Gastroesophageal sphincter (tissue), 4 donors: ENCODE measurements at regions not wholly inside any gene's neighbourhood (a gene's known extent, or its start where the extent isn't known, plus 50 kb on each side); places are given as distances from the start of the nearest gene placed in this dataset.
"Not testable (repeated sequence)": the region's sequence is repeated elsewhere in the genome, so short reads cannot be mapped to it uniquely, and the experiment has no call there.

Experiments used
- ATAC-seq: fragments of 150-250 bp; one replicate; pipeline ENCODE4 v1.9.1; 2016; ENCODE audit warnings: mild to moderate bottlenecking, moderate library complexity
- H3K27ac ChIP-seq, 4 donors: fragments of 200-600 bp; sonication (generic) in 3 of 4; 1 replicate in 3 of 4; 2 replicates in 1 of 4; pipeline ENCODE4 v1.5.1; 2016 to 2019
- H3K27me3 ChIP-seq: fragments of 200-600 bp; sonication (generic); one replicate; pipeline ENCODE4 v1.5.1; 2019
- H3K36me3 ChIP-seq, 2 donors: fragments of 200-600 bp; sonication (generic); one replicate each; pipeline ENCODE4 v1.5.1; 2019; ENCODE audit warnings: control low read depth in 1 of 2
- H3K4me1 ChIP-seq, 3 donors: fragments of 200-600 bp; sonication (generic); 1 replicate in 2 of 3; 2 replicates in 1 of 3; pipeline ENCODE4 v1.5.1; 2016 to 2019; ENCODE audit warnings: control low read depth in 2 of 3
- H3K4me3 ChIP-seq, 2 donors: fragments of 200-600 bp; sonication (generic); one replicate each; pipeline ENCODE4 v1.5.1; 2019; ENCODE audit warnings: mild to moderate bottlenecking in 1 of 2, moderate library complexity in 1 of 2
- H3K9me3 ChIP-seq, 3 donors: fragments of 200-600 bp; sonication (generic); one replicate each; pipeline ENCODE4 v1.5.1; 2017 to 2019; ENCODE audit warnings: control low read depth in 2 of 3
- CTCF ChIP-seq, 4 experiments: fragments of 200-600 bp in 2 of 4; fragments of 450-650 bp in 2 of 4; sonication (generic) in 1 of 4; IDR thresholded peaks; one replicate each; pipeline ENCODE4 v1.5.1; 2017 to 2019; ENCODE audit warnings: antibody characterized with exemption in 4 of 4, mild to moderate bottlenecking in 2 of 4, moderate library complexity in 2 of 4
- WGBS, 2 donors: methylation state at CpG; one replicate each; pipeline ENCODE4 v1.1.5; 2018; ENCODE audit warnings: low coverage in 1 of 2; 5-methylcytosine and 5-hydroxymethylcytosine counted together

GRCh38 chr1:120529475-120530089, 114.7 kb downstream of the NBPF8 start:
- H3K36me3 ChIP-seq, H3K27ac ChIP-seq, H3K4me1 ChIP-seq, H3K9me3 ChIP-seq, H3K4me3 ChIP-seq, H3K27me3 ChIP-seq: not testable (repeated sequence)
- ATAC-seq: peak; percentile 86
- 63% methylated on average over 3 of the region's 5 CpGs; no CpG with 5 or more reads in 1 of the 2 donors for whole genome bisulfite sequencing, 2 donors

GRCh38 chr1:120531455-120531854, 116.6 kb downstream of the NBPF8 start:
- H3K9me3 ChIP-seq, H3K4me1 ChIP-seq, ATAC-seq, H3K4me3 ChIP-seq, H3K27me3 ChIP-seq, H3K27ac ChIP-seq: not testable (repeated sequence)
- WGBS, 2 donors: 100% methylated on average over 1 of the region's 3 CpGs; no CpG with 5 or more reads in 1 of the 2 donors
- H3K36me3 ChIP-seq: peaks cover 0 to 14% of the 10 kb centered on the region in 2 donors

GRCh38 chr1:120534361-120535047, 119.7 kb downstream of the NBPF8 start:
- 43% methylated on average over 2 of the region's 2 CpGs; no CpG with 5 or more reads in 1 of the 2 donors for WGBS, 2 donors

GRCh38 chr1:120535052-120535451, 120.2 kb downstream of the NBPF8 start:
- H3K27me3 ChIP-seq, H3K4me1 ChIP-seq, ATAC-seq, H3K9me3 ChIP-seq, H3K27ac ChIP-seq, H3K4me3 ChIP-seq: not testable (repeated sequence)
- H3K36me3 ChIP-seq: peaks cover 0 to 11% of the 10 kb centered on the region in 2 donors
- WGBS, 2 donors: 100% methylated on average over 1 of the region's 1 CpG; no CpG with 5 or more reads in 1 of the 2 donors

More at GRCh38 chr1:120534361-120535047, 119.7 kb downstream of the NBPF8 start:
- not testable (repeated sequence) for H3K27ac ChIP-seq, H3K4me3 ChIP-seq, ATAC-seq, H3K27me3 ChIP-seq, H3K9me3 ChIP-seq, H3K4me1 ChIP-seq
- H3K36me3 ChIP-seq: peaks cover 0 to 14% of the 10 kb centered on the region in 2 donors

- ATAC-seq: not testable (repeated sequence)
Observed at GRCh38 chr1:120541394-120541793, 126.6 kb downstream of the NBPF8 start.

GRCh38 chr1:120542365-120542764, 127.5 kb downstream of the NBPF8 start:
- not testable (repeated sequence) for H3K27me3 ChIP-seq, H3K4me1 ChIP-seq, H3K9me3 ChIP-seq, H3K27ac ChIP-seq, ATAC-seq, H3K4me3 ChIP-seq
- no CpG with 5 or more reads among the region's 2 CpGs for WGBS, 2 donors
- peaks cover 0 to 14% of the 10 kb centered on the region in 2 donors for H3K36me3 ChIP-seq

More at GRCh38 chr1:120541394-120541793, 126.6 kb downstream of the NBPF8 start:
- H3K4me3 ChIP-seq, H3K27ac ChIP-seq, H3K27me3 ChIP-seq, H3K4me1 ChIP-seq, H3K9me3 ChIP-seq, H3K36me3 ChIP-seq: not testable (repeated sequence)
- 83% methylated on average over 1 of the region's 5 CpGs; no CpG with 5 or more reads in 1 of the 2 donors for WGBS, 2 donors

- H3K27me3 ChIP-seq, ATAC-seq, H3K4me3 ChIP-seq, H3K9me3 ChIP-seq, H3K27ac ChIP-seq, H3K4me1 ChIP-seq: not testable (repeated sequence)
- H3K36me3 ChIP-seq: peaks cover 0 to 18% of the 10 kb centered on the region in 2 donors
- 40% methylated on average over 1 of the region's 2 CpGs; no CpG with 5 or more reads in 1 of the 2 donors for WGBS, 2 donors
Observed at GRCh38 chr1:120542940-120543339, 128.1 kb downstream of the NBPF8 start.

GRCh38 chr1:120544434-120544833, 129.6 kb downstream of the NBPF8 start:
- ATAC-seq: peak; percentile 85
- H3K9me3 ChIP-seq, H3K27me3 ChIP-seq, H3K4me3 ChIP-seq, H3K4me1 ChIP-seq, H3K27ac ChIP-seq: not testable (repeated sequence)
- 0% methylated on average over 1 to 2 of the region's 2 CpGs for WGBS, 2 donors
- peaks cover 0 to 19% of the 10 kb centered on the region in 2 donors for H3K36me3 ChIP-seq
- peak in 2 of 4 experiments; percentile 50 to 53 for TF ChIP-seq CTCF (IDR thresholded peaks at IDR 0.05)

- H3K36me3 ChIP-seq: peaks cover 0 to 15% of the 10 kb centered on the region in 2 donors
- H3K9me3 ChIP-seq, ATAC-seq, H3K27me3 ChIP-seq, H3K4me3 ChIP-seq, H3K4me1 ChIP-seq, H3K27ac ChIP-seq: not testable (repeated sequence)
- 88% methylated on average over 1 of the region's 2 CpGs; no CpG with 5 or more reads in 1 of the 2 donors for WGBS, 2 donors
Observed at GRCh38 chr1:120550335-120550734, 135.5 kb downstream of the NBPF8 start.

- not testable (repeated sequence) for H3K36me3 ChIP-seq, H3K4me3 ChIP-seq, H3K9me3 ChIP-seq, H3K27me3 ChIP-seq, H3K4me1 ChIP-seq, ATAC-seq, H3K27ac ChIP-seq
Observed at GRCh38 chr1:120552190-120552589, 137.4 kb downstream of the NBPF8 start.

GRCh38 chr1:120557605-120558302, 142.9 kb downstream of the NBPF8 start:
- H3K4me1 ChIP-seq, H3K27me3 ChIP-seq, H3K9me3 ChIP-seq, H3K36me3 ChIP-seq: not testable (repeated sequence)
- H3K4me3 ChIP-seq: peak overlapping the region; percentile 37 to 54
- WGBS, 2 donors: no CpG with 5 or more reads among the region's 46 CpGs
- peak; percentile 39 for ATAC-seq
- peak overlapping the region; percentile 59 to 86 (median 73) for H3K27ac ChIP-seq
